ENCODE measurements at regions not wholly inside any gene's neighbourhood (a gene's known extent, or its start where the extent isn't known, plus 50 kb on each side); places are given as distances from the start of the nearest gene placed in this dataset.

GRCh38 chr9:89748831-89749499 lies 144.2 kb downstream of the GADD45G start:
- no peak for DNase-seq

GRCh38 chr9:89749500-89750116 lies 144.8 kb downstream of the GADD45G start:
- no peak for DNase-seq

GRCh38 chr9:89750117-89750791 lies 145.4 kb downstream of the GADD45G start:
- peak; percentile 51 to 68 for DNase-seq

- no peak for DNase-seq
These were observed 146.4 kb downstream of the GADD45G start for GRCh38 chr9:89751079-89751825.

GRCh38 chr9:89752154-89752553 lies 147.3 kb downstream of the GADD45G start:
- DNase-seq: no peak

- DNase-seq: no peak
These were observed 148.8 kb downstream of the GADD45G start for GRCh38 chr9:89753472-89754055.

- DNase-seq: no peak
These were observed 149.4 kb downstream of the GADD45G start for GRCh38 chr9:89754193-89754592.

- no peak for DNase-seq
These were observed 151.0 kb downstream of the GADD45G start for GRCh38 chr9:89755821-89756220.

GRCh38 chr9:89756891-89757537 lies 152.2 kb downstream of the GADD45G start:
- DNase-seq: no peak

GRCh38 chr9:89757776-89758528 lies 153.1 kb downstream of the GADD45G start:
- DNase-seq: no peak

GRCh38 chr9:89759572-89759971 lies 154.8 kb downstream of the GADD45G start:
- DNase-seq: peak in 1 of 2 experiments; percentile 51

GRCh38 chr9:89760123-89760522 lies 155.3 kb downstream of the GADD45G start:
- no peak for DNase-seq

GRCh38 chr9:89764217-89764616 lies 159.4 kb downstream of the GADD45G start:
- DNase-seq: no peak

GRCh38 chr9:89765211-89765946 lies 160.6 kb downstream of the GADD45G start:
- DNase-seq: no peak

GRCh38 chr9:89766991-89767390 lies 162.2 kb downstream of the GADD45G start:
- DNase-seq: no peak

- no peak for DNase-seq
These were observed 163.2 kb downstream of the GADD45G start for GRCh38 chr9:89768051-89768450.

GRCh38 chr9:89768650-89769071 lies 163.8 kb downstream of the GADD45G start:
- no peak for DNase-seq

GRCh38 chr9:89770531-89771174 lies 165.8 kb downstream of the GADD45G start:
- peak in 1 of 2 experiments; percentile 21 for DNase-seq

- DNase-seq: no peak
These were observed 166.4 kb downstream of the GADD45G start for GRCh38 chr9:89771205-89771604.

GRCh38 chr9:89773170-89773569 lies 168.4 kb downstream of the GADD45G start:
- no peak for DNase-seq

Data from SHP77 (cell line).